Naive thymus-derived CD8-positive, alpha-beta T cell (primary cell): ENCODE measurements at regions not wholly inside any gene's neighbourhood (a gene's known extent, or its start where the extent isn't known, plus 50 kb on each side); places are given as distances from the start of the nearest gene placed in this dataset.

Source experiments
- ATAC-seq, 2 donors: fragments of 150-1000 bp; cut with Tn5 transposase in 1 of 2; sonication (Bioruptor Pico), chemical (Tn5 transposase) in 1 of 2; 1 replicate in 1 of 2; 2 replicates in 1 of 2; pipeline ENCODE4 v1.10.0; 2021; ENCODE audit warnings: mild to moderate bottlenecking in 2 of 2, moderate library complexity in 2 of 2
- POLR2A ChIA-PET: fragments of 350-600 bp; sonication (Branson Sonifier 250); formaldehyde crosslinking; loops from one replicate; lab custom pipeline; 2021; ENCODE audit warnings: antibody characterized with exemption; lab: Charles Lee
- DNase-seq, 10 donors: peaks; one replicate each; pipeline versions ENCODE4 v3.0.0 to v3.0.0-alpha.2; 2020 to 2022
- H3K27ac Mint-ChIP-seq, 10 donors: one replicate each; pipeline ENCODE4 v1.8.0; 2020 to 2022; ENCODE audit warnings: mild to moderate bottlenecking in 10 of 10, mixed read lengths in 10 of 10, moderate library complexity in 4 of 10, inconsistent platforms in 1 of 10
- H3K27me3 Mint-ChIP-seq, 5 donors: one replicate each; pipeline ENCODE4 v1.8.0; 2021 to 2022; ENCODE audit warnings: mixed read lengths in 5 of 5
- H3K36me3 Mint-ChIP-seq, 3 donors: one replicate each; pipeline ENCODE4 v1.8.0; 2020 to 2022; ENCODE audit warnings: mixed read lengths in 3 of 3, mild to moderate bottlenecking in 2 of 3, inconsistent platforms in 1 of 3
- H3K4me1 Mint-ChIP-seq, 4 donors: one replicate each; pipeline ENCODE4 v1.8.0; 2021 to 2022; ENCODE audit warnings: mixed read lengths in 4 of 4
- H3K4me3 Mint-ChIP-seq, 10 donors: one replicate each; pipeline ENCODE4 v1.8.0; 2020 to 2022; ENCODE audit warnings: mild to moderate bottlenecking in 10 of 10, mixed read lengths in 10 of 10, moderate library complexity in 6 of 10, inconsistent platforms in 1 of 10
- H3K9me3 Mint-ChIP-seq, 9 donors: one replicate each; pipeline ENCODE4 v1.8.0; 2020 to 2022; ENCODE audit warnings: mixed read lengths in 9 of 9, mild to moderate bottlenecking in 3 of 9, inconsistent platforms in 1 of 9, moderate library complexity in 1 of 9

DNA sequence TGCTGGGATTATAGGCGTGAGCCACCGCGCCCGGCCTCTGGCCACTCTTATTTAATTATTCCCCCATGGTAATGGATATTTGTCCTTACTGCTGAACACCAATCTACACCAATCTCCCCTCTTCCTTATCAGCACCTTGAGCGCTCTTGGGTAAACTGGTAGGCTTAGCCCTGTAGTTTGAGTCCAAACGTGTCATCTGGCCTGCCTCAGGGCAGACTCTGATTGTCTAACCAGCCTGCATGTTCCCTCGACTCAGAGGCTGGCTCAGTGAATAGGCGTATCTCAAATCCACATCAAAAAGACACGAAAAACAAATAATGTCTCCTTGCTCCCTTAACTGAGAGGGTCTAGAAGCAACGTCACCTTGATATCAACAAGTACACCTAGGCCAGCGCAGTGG lies 260.9 kb downstream of the TFAP2C start:
- Mint-ChIP-seq H3K27ac (no peak overlapping the region), H3K27me3 (peaks cover 0 to 7% (median 0%) of the 10 kb centered on the region in 5 donors), H3K36me3 (no peaks in the 10 kb centered on the region), H3K9me3 (peaks cover 0 to 4% (median 0%) of the 10 kb centered on the region in 9 donors), H3K4me1 (peaks cover 0 to 11% (median 0%) of the 10 kb centered on the region in 4 donors), H3K4me3 (no peak overlapping the region)
- POLR2A ChIA-PET, result no interaction called here
- ATAC-seq (no peak), DNase-seq (no peak)

DNA sequence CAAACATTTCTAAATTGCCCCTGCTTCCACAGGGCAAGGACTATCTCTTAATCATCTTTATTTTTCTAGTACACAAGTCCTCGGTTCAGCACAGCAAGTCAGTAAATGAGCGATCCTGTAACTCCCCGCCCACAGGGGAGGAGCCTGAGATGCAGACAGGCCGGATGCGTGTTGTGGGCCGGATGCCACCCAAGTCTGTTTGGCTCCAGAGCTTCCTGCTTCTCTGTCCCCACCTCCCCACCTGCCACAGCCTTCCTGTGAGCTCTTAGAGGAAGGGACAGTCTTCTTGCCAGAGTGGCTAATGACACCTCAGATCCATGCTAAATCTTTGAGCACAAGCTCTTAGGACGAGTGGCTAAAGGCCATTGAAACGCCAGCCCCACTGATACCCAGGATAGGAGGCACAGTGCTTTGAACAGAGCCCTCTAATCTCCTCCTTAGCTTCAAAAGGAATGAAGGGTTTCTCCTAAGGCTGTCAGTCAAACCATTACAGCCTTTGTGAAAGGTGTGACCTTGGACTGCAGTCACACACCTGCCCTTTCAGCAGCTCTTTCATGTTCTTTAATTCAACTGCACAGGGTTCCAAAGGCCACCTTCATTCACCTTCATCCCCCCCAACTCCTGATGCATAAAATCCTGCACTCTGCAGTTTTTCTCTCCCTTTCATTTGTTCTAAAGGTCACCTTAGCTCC lies 264.3 kb downstream of the TFAP2C start:
- DNase-seq, result no peak
- no peak for ATAC-seq
- H3K27ac Mint-ChIP-seq, result peak overlapping the region in 5 of 10 donors; percentile 22 to 90 (median 66)
- peaks cover 0 to 11% (median 0%) of the 10 kb centered on the region in 4 donors for H3K4me1 Mint-ChIP-seq
- H3K36me3 Mint-ChIP-seq, result no peaks in the 10 kb centered on the region
- H3K9me3 Mint-ChIP-seq, result peaks cover 0 to 5% (median 2%) of the 10 kb centered on the region in 9 donors
- POLR2A ChIA-PET, result interaction anchor here (0.7 kb wide), 1 partner anchor 381 kb away, joined by 3 read pairs; no protein-coding TSS in a partner anchor
- H3K4me3 Mint-ChIP-seq, result peak overlapping the region in 2 of 10 donors; percentile 9 to 36
- H3K27me3 Mint-ChIP-seq, result peaks cover 0 to 3% (median 3%) of the 10 kb centered on the region in 5 donors

DNA sequence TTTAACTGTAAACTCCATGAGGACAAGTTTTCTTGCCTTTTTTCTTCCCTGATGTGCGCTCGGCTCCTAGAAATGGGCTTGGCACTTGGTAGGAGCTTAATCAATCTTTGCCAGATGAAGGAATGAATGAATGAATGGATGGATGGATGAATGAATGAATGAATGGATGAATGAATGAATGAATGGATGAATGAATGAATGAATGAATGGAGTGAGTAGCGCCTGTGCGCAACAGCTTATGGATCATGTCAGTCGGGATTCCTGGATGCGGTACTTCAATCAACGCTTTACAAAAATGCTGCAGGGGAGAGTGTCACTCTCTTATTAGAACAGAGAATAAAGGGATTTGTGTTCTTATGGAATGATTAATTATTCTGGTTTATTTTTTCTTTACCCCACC lies 267.3 kb downstream of the TFAP2C start:
- H3K9me3 Mint-ChIP-seq, result peaks cover 0 to 17% (median 9%) of the 10 kb centered on the region in 9 donors
- H3K4me1 Mint-ChIP-seq, result peaks cover 0 to 11% (median under 1%) of the 10 kb centered on the region in 4 donors
- ATAC-seq, result no peak
- no peak overlapping the region for H3K4me3 Mint-ChIP-seq
- POLR2A ChIA-PET, result no interaction called here
- DNase-seq, result no peak
- H3K27ac Mint-ChIP-seq, result no peak overlapping the region
- peaks cover 5 to 32% (median 11%) of the 10 kb centered on the region in 5 donors for H3K27me3 Mint-ChIP-seq
- H3K36me3 Mint-ChIP-seq, result peaks cover 0 to 6% (median 0%) of the 10 kb centered on the region in 3 donors

DNA sequence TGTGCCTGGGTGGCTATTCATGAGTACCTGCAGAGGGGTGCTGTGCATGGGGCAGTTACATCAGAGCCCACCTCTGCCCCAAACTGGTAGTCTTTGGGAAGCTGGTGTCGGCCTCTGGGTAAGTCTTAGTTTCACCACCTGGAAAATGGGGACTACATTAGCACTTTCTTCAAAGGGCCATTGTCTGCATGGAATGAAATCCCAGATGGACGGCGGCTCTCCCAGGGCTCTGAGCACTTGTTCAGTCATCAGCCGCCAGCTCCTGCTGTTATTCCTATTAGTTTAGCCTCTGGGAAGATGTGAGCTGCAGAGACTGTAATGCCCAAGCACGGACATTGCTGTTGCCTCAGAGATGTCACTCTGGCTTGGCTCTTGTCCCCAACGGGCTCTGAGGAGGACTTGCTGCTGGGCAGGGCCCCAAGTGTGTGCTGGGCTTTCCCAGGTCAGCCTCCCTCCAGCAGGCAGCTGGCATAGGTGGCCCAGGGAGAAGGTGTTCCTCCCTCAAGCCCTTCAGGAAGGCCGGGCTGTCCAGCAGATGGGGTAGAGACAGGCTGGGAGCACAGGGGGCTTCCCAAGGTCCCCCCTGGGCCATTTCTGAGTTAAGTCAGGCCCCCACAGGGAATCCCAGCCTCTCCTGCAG lies 268.3 kb downstream of the TFAP2C start:
- no peak for DNase-seq
- Mint-ChIP-seq H3K36me3 (peaks cover 0 to 6% (median 0%) of the 10 kb centered on the region in 3 donors), H3K4me1 (peaks cover 0 to 11% (median under 1%) of the 10 kb centered on the region in 4 donors), H3K27ac (no peak overlapping the region), H3K9me3 (peaks cover 0 to 19% (median 10%) of the 10 kb centered on the region in 9 donors), H3K4me3 (no peak overlapping the region), H3K27me3 (peaks cover 5 to 32% (median 12%) of the 10 kb centered on the region in 5 donors)
- POLR2A ChIA-PET, result no interaction called here
- no peak for ATAC-seq

DNA sequence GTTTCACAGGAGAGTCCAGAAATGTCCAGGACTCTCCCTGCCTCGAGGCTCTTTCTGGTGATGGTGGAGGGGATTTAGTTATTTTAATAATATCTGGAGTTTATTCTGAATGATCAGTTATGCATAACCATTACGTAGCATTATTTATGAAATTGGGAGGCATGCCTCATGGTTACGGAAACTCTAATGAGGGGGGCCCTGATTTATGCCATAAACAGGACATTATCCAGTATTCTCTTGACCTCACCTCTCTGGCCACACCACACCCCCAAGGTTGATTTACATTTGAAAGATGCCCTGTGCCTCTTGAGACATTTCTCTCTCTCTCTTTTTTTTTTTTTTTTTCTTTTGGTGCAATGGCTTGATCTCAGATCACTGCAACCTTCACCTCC lies 268.8 kb downstream of the TFAP2C start:
- Mint-ChIP-seq H3K4me3 (no peak overlapping the region), H3K36me3 (peaks cover 0 to 6% (median 0%) of the 10 kb centered on the region in 3 donors), H3K9me3 (peaks cover 0 to 19% (median 10%) of the 10 kb centered on the region in 9 donors), H3K4me1 (peaks cover 0 to 9% (median under 1%) of the 10 kb centered on the region in 4 donors), H3K27ac (peak overlapping the region in 1 of 10 donors; percentile 44), H3K27me3 (peaks cover 5 to 32% (median 12%) of the 10 kb centered on the region in 5 donors)
- no peak for DNase-seq
- ATAC-seq, result no peak
- POLR2A ChIA-PET, result no interaction called here

DNA sequence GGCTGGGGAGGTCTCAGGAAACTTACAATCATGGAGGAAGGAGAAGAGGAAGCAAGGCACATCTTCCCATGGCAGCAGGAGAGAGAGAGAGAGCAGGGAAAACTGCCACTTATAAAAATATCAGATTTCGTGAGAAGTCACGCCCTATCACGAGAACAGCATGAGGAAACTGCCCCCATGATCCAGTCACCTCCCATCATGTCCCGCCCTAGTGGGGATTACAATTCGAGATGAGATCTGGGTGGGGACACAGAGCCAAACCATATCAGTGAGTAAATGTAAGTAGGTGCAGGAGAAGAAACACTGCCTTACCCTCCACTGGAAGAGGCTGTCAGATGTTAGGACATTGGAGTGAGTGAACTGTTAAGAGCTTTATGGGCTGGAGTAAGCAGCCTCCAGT lies 270.4 kb downstream of the TFAP2C start:
- Mint-ChIP-seq H3K36me3 (peaks cover 0 to 6% (median 0%) of the 10 kb centered on the region in 3 donors), H3K4me3 (no peak overlapping the region), H3K27ac (no peak overlapping the region), H3K27me3 (peaks cover 5 to 32% (median 12%) of the 10 kb centered on the region in 5 donors), H3K4me1 (peaks cover 0 to 1% (median under 1%) of the 10 kb centered on the region in 4 donors), H3K9me3 (peaks cover 0 to 19% (median 6%) of the 10 kb centered on the region in 9 donors)
- ATAC-seq (no peak), DNase-seq (no peak)
- POLR2A ChIA-PET, result no interaction called here

DNA sequence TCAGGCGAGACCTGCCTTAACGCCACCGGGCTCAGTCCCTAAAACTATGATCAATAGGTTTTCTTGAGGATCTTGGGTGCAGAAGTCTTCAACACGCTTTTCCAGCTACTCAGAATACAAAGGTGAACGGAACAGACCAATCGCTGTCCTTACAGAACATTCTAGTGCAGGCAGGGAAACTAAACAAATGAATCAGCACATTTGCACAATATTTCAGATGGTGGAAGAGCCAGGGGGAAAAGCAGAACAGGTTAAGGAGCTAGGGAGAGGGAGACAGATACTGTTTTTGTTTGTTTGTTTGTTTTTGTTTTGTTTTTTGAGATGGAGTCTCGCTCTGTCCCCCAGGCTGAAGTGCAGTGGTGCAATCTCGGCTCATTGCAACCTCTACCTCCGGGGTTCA lies 271.1 kb downstream of the TFAP2C start:
- DNase-seq (no peak), ATAC-seq (no peak)
- POLR2A ChIA-PET, result no interaction called here
- Mint-ChIP-seq H3K4me1 (peaks cover 0 to 1% (median 0%) of the 10 kb centered on the region in 4 donors), H3K27me3 (peaks cover 5 to 32% (median 12%) of the 10 kb centered on the region in 5 donors), H3K27ac (no peak overlapping the region), H3K4me3 (no peak overlapping the region), H3K9me3 (peaks cover 0 to 19% (median 6%) of the 10 kb centered on the region in 9 donors), H3K36me3 (peaks cover 0 to 6% (median 0%) of the 10 kb centered on the region in 3 donors)

DNA sequence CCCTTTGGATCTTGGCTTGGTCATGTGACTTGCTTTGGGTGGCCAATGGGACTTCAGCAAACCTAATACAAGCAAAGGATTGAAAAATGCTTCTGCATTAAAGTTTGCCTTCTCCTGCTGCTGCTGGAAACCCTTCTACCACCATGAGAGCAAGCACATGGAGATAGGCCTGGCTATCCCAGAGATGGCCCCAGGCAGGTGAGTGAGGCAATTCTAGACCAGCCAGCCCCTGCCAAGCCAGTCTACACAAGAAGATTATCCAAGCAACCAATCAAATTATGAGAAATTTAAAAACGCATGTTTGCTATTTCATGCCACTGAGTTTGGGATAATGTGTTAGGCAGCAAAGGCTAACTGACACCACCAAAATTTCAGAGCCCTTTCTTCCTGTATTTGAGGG lies 274.3 kb downstream of the TFAP2C start:
- Mint-ChIP-seq H3K27ac (no peak overlapping the region), H3K9me3 (peaks cover 0 to 19% (median 6%) of the 10 kb centered on the region in 9 donors), H3K36me3 (peaks cover 0 to 6% (median 0%) of the 10 kb centered on the region in 3 donors), H3K27me3 (peaks cover 5 to 29% (median 9%) of the 10 kb centered on the region in 5 donors), H3K4me1 (peaks cover 0 to 1% (median 0%) of the 10 kb centered on the region in 4 donors), H3K4me3 (no peak overlapping the region)
- no peak for ATAC-seq
- POLR2A ChIA-PET, result no interaction called here
- DNase-seq, result no peak

DNA sequence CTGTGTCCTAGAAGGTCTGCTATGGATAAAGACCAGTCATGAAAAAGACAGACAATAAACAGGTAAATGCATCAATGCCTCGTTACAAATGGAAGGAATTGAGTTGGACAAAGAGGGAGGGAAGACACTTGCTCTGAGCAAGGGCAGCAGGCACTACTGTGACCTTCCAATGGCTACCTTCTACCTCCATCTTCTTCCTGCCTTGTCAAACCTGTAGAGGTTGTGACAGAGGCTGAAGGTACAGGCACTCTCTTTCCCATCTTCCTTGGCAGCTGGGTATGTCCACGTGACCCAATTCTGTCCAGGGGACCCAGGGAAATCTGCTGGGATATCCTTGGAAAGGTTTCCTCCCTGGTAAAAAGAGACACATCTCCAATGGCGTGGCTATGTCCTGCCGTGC lies 274.8 kb downstream of the TFAP2C start:
- peaks cover 0 to 19% (median 6%) of the 10 kb centered on the region in 9 donors for H3K9me3 Mint-ChIP-seq
- ATAC-seq (no peak), DNase-seq (no peak)
- POLR2A ChIA-PET, result no interaction called here
- H3K4me3 Mint-ChIP-seq, result no peak overlapping the region
- peaks cover 0 to 6% (median 0%) of the 10 kb centered on the region in 3 donors for H3K36me3 Mint-ChIP-seq
- peaks cover 3 to 25% (median 7%) of the 10 kb centered on the region in 5 donors for H3K27me3 Mint-ChIP-seq
- peaks cover 0 to 1% (median 0%) of the 10 kb centered on the region in 4 donors for H3K4me1 Mint-ChIP-seq
- no peak overlapping the region for H3K27ac Mint-ChIP-seq

DNA sequence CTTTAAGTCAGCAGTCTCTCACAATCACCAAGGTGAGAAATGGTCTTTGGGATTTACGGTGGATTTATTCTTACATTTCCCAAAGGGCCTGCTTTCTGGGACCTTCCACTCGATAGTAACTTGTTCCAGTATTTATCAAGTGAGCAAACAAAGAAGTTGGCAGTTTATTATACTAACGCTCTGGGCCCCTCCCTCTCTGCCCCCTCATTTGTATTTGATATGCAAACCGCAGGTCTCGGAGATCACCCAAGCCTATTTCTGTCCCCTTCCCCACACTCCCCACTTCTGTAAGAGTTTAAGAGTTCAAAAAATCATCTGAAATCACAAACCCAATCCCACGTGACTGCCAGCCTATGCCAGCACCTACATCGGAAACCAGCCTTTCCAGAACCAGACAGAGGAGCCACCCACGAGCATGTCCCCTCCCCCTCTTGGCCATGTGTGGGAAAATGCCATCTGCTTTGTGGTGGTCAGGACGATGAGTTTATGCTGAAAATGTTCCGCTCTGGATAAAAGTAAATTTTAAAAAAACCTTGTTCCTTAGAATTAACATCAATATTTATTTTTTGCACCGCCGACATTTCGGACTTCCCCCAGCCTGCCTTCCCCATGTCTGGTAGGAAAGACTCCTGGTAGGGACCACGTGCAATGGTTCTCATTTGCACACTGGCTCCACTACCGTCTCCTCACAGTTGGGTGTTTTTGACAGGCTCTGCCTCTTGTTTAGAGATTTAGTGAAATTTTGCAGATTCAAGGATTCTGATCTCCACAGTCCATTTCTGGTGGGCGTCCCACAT lies 281.0 kb downstream of the TFAP2C start:
- H3K9me3 Mint-ChIP-seq, result no peaks in the 10 kb centered on the region
- POLR2A ChIA-PET, result no interaction called here
- H3K36me3 Mint-ChIP-seq, result no peaks in the 10 kb centered on the region
- no peak overlapping the region for H3K4me3 Mint-ChIP-seq
- peaks cover 2 to 17% (median 8%) of the 10 kb centered on the region in 5 donors for H3K27me3 Mint-ChIP-seq
- peaks cover 0 to 4% (median under 1%) of the 10 kb centered on the region in 4 donors for H3K4me1 Mint-ChIP-seq
- no peak overlapping the region for H3K27ac Mint-ChIP-seq
- no peak for DNase-seq
- no peak for ATAC-seq

DNA sequence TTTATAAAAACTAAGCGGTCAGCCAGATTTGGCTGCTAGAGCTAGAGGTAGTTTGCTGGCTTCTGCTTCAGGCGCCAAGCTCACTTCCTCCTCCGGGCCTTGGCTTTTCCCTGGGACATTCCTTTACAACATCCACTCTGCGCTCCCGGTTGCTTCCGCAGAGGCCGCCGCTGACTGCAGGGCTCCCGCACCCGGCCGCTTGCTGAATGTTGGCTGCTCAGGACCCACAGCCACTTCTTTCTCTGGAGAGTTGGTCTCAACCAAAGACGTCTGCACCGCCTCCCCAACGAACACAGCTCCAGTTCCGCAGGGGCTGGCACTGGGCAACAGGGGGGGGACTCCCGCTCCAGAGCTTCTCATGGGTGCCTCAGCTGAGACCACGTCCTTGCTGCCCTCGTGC lies 282.8 kb downstream of the TFAP2C start:
- POLR2A ChIA-PET, result no interaction called here
- H3K36me3 Mint-ChIP-seq, result no peaks in the 10 kb centered on the region
- H3K27ac Mint-ChIP-seq, result no peak overlapping the region
- ATAC-seq, result no peak
- peaks cover 2 to 17% (median 11%) of the 10 kb centered on the region in 5 donors for H3K27me3 Mint-ChIP-seq
- no peak overlapping the region for H3K4me3 Mint-ChIP-seq
- H3K9me3 Mint-ChIP-seq, result peaks cover 0 to 3% (median 0%) of the 10 kb centered on the region in 9 donors
- no peak for DNase-seq
- H3K4me1 Mint-ChIP-seq, result peaks cover 0 to 4% (median under 1%) of the 10 kb centered on the region in 4 donors

DNA sequence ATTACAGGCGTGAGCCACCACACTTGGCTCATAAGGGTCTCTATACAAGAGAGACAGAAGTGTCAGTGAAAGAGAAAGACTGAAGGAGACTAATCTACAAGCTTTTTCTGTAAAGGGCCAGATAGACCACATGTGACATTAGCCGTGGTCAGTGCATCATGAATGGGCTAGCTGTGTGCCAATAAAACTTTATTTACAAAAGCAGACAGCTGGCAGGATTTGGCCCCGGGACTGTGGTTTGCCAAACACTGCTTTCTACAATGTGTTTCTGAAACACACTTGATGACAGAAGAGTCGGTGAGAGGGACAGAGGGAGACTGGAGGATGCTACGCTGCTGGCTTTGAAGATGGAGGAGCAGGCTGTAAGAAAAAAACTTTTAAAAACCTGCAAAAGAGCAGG lies 285.4 kb downstream of the TFAP2C start:
- DNase-seq (no peak), ATAC-seq (no peak)
- peaks cover 0 to 6% (median 0%) of the 10 kb centered on the region in 9 donors for H3K9me3 Mint-ChIP-seq
- POLR2A ChIA-PET, result no interaction called here
- peaks cover 2 to 17% (median 13%) of the 10 kb centered on the region in 5 donors for H3K27me3 Mint-ChIP-seq
- no peak overlapping the region for H3K27ac Mint-ChIP-seq
- H3K36me3 Mint-ChIP-seq, result no peaks in the 10 kb centered on the region
- H3K4me1 Mint-ChIP-seq, result peaks cover 0 to 4% (median under 1%) of the 10 kb centered on the region in 4 donors
- no peak overlapping the region for H3K4me3 Mint-ChIP-seq
